Esophagus muscularis mucosa (tissue), 4 donors: ENCODE measurements at regions not wholly inside any gene's neighbourhood (a gene's known extent, or its start where the extent isn't known, plus 50 kb on each side); places are given as distances from the start of the nearest gene placed in this dataset.

ENCODE experiments used
- DNase-seq: peaks from one replicate; pipeline ENCODE4 v3.0.0-alpha.2; 2017; ENCODE audit errors: extremely low spot score
- H3K27ac ChIP-seq, 4 donors: fragments of 200-600 bp; sonication (generic); replicated peaks in 1 of 4; 1 replicate in 3 of 4; 2 replicates in 1 of 4; pipeline ENCODE4 v1.5.1; 2016 to 2019; ENCODE audit warnings: mild to moderate bottlenecking in 1 of 4
- H3K27me3 ChIP-seq, 4 donors: fragments of 200-600 bp; sonication (generic); one replicate each; pipeline versions ENCODE4 v1.5.1 to v1.6.0; 2016 to 2019
- H3K36me3 ChIP-seq, 4 donors: fragments of 200-600 bp; sonication (generic); one replicate each; pipeline ENCODE4 v1.5.1; 2016 to 2019
- H3K4me1 ChIP-seq, 4 donors: fragments of 200-600 bp; sonication (generic); one replicate each; pipeline ENCODE4 v1.5.1; 2016 to 2019
- H3K4me3 ChIP-seq, 4 donors: fragments of 200-600 bp; sonication (generic); 1 replicate in 2 of 4; 2 replicates in 2 of 4; pipeline ENCODE4 v1.5.1; 2016 to 2019; ENCODE audit warnings: mild to moderate bottlenecking in 4 of 4, moderate library complexity in 1 of 4
- H3K9me3 ChIP-seq, 4 donors: fragments of 200-600 bp; sonication (generic); 1 replicate in 3 of 4; 2 replicates in 1 of 4; pipeline ENCODE4 v1.5.1; 2016 to 2019
- CTCF ChIP-seq, 3 experiments: fragments of 200-600 bp in 2 of 3; fragments of 450-650 bp in 1 of 3; sonication (generic) in 2 of 3; IDR thresholded peaks; one replicate each; pipeline ENCODE4 v1.5.1; 2017 to 2019; ENCODE audit warnings: antibody characterized with exemption in 3 of 3, mild to moderate bottlenecking in 2 of 3, moderate library complexity in 1 of 3
- EP300 ChIP-seq: sonication (generic); formaldehyde crosslinking; IDR thresholded peaks from one replicate; pipeline ENCODE4 v1.6.1; 2017; ENCODE audit warnings: antibody characterized with exemption
- POLR2A ChIP-seq: fragments of 450-650 bp; IDR thresholded peaks from one replicate; pipeline ENCODE4 v1.6.1; 2017; ENCODE audit warnings: antibody characterized with exemption, moderate library complexity, mild to moderate bottlenecking, low read depth
- POLR2AphosphoS5 ChIP-seq, 2 donors: sonication (generic); formaldehyde crosslinking; IDR thresholded peaks; one replicate each; pipeline ENCODE4 v1.6.1; 2017; ENCODE audit warnings: antibody characterized with exemption in 2 of 2
- WGBS: methylation state at CpG from one replicate; pipeline ENCODE4 v1.1.5; 2018; 5-methylcytosine and 5-hydroxymethylcytosine counted together
- intact Hi-C: fragments of 100-400 bp; cut with DNase I; formaldehyde crosslinking; loops from one replicate; pipeline ENCODE4 v1.15.1; 2023

- Histone ChIP-seq H3K36me3 (no peaks in the 10 kb centered on the region), H3K4me1 (peaks cover 0 to 29% (median 8%) of the 10 kb centered on the region in 4 donors), H3K9me3 (no peaks in the 10 kb centered on the region), H3K27ac (no peak overlapping the region), H3K4me3 (no peak overlapping the region), H3K27me3 (no peaks in the 10 kb centered on the region)
- WGBS, result 63% methylated on average over 3 of the region's 4 CpGs
- TF ChIP-seq POLR2AphosphoS5 (IDR thresholded peaks at IDR 0.05), result no peak
- TF ChIP-seq POLR2A, result no peak
- TF ChIP-seq EP300, result no peak
- TF ChIP-seq CTCF (IDR thresholded peaks at IDR 0.05), result no peak
- no peak for DNase-seq
- intact Hi-C loops, result no loop called here
Observed at GRCh38 chr5:128764601-128765310, 200.5 kb upstream of the SLC27A6 start.

DNA sequence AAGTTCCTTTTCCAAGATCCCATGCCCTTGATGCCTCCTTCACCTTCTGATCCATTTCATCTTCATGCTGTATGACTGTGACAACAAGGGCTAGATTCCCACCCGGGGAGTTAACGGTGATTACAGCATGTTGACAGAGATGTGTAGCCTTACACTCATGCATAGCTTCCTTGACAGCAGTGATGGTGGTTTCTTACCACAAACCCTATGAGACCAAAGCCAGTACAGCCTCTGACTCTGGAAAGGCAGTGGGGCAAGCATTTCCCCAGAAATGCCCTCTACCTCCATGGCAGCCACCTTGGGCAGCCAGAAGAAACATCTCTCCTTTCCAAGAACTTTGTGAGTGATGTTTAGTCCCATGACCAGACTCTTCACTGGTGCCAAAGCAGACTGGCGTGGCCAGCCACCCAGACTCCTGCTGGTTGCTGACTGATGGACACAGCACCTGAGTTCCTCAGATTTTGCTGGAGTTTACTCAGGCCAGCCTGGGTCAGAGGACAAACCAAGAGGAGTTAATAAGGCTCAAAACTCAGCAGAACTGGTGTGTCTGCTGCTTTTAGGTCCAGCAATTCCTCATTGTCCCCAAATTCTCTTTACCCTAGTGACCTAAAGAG is 199.7 kb upstream of the SLC27A6 start:
- Histone ChIP-seq H3K36me3 (no peaks in the 10 kb centered on the region), H3K27me3 (no peaks in the 10 kb centered on the region), H3K9me3 (no peaks in the 10 kb centered on the region), H3K27ac (no peak overlapping the region), H3K4me3 (no peak overlapping the region), H3K4me1 (peaks cover 0 to 29% (median 8%) of the 10 kb centered on the region in 4 donors)
- no peak for DNase-seq
- 68% methylated on average over 3 of the region's 3 CpGs for WGBS
- TF ChIP-seq EP300, result no peak
- no peak for TF ChIP-seq POLR2A
- no peak for TF ChIP-seq CTCF (IDR thresholded peaks at IDR 0.05)
- no peak for TF ChIP-seq POLR2AphosphoS5 (IDR thresholded peaks at IDR 0.05)
- intact Hi-C loops, result no loop called here

DNA sequence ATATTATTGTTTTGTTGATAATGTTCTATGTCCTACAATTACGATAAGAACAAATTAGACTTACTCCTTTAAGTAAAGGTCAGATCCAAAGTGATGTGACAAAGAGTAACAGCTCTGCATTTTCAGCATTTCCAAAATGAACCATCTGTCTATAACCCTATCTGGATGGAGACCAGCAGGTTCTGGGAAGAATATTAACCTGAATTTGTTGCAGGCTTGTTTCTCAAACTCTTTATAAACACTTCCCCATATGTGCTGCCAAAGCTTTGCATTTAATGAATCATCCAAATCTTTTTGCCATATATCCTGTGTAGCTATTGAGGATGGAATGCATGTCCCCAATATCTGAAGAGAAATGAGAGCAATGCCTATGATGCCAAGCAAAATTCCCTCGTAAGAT is 198.9 kb upstream of the SLC27A6 start:
- TF ChIP-seq POLR2A (no peak), CTCF (IDR thresholded peaks at IDR 0.05) (no peak), EP300 (no peak), POLR2AphosphoS5 (IDR thresholded peaks at IDR 0.05) (no peak)
- intact Hi-C loops, result no loop called here
- peaks cover 0 to 29% (median 8%) of the 10 kb centered on the region in 4 donors for H3K4me1 ChIP-seq
- H3K36me3 ChIP-seq, result no peaks in the 10 kb centered on the region
- no peak overlapping the region for H3K4me3 ChIP-seq
- no peaks in the 10 kb centered on the region for H3K27me3 ChIP-seq
- DNase-seq, result no peak
- WGBS, result 62% methylated on average over 2 of the region's 2 CpGs
- no peaks in the 10 kb centered on the region for H3K9me3 ChIP-seq
- H3K27ac ChIP-seq, result no peak overlapping the region

GRCh38 chr5:128770907-128771306 is 194.4 kb upstream of the SLC27A6 start:
- DNase-seq, result no peak
- TF ChIP-seq POLR2AphosphoS5 (IDR thresholded peaks at IDR 0.05), result no peak
- Histone ChIP-seq H3K36me3 (no peaks in the 10 kb centered on the region), H3K4me3 (no peak overlapping the region), H3K9me3 (no peaks in the 10 kb centered on the region), H3K4me1 (peaks cover 0 to 3% (median 0%) of the 10 kb centered on the region in 4 donors), H3K27ac (no peak overlapping the region), H3K27me3 (no peaks in the 10 kb centered on the region)
- intact Hi-C loops, result no loop called here
- WGBS, result 63% methylated on average over 2 of the region's 2 CpGs

DNA sequence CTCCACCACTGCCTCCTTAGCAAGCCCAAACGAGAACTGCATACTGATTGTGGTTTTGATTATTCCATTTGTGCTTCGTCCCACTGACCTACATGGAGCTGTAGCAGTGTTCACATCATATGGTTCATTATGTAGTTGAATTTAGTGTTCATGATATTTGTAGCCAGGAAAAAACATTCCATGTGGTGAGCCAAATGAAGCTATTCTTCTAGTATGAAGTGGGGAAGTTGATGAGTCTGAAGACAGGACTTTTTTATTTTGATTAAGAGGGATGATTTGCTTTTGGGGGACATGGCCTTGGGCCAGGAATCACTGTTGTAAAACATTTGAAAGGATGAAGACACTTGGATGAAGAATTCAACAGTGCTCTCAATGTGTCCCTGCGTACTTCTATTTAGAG is 192.9 kb upstream of the SLC27A6 start:
- intact Hi-C loops, result no loop called here
- Histone ChIP-seq H3K27ac (no peak overlapping the region), H3K4me3 (no peak overlapping the region), H3K4me1 (no peaks in the 10 kb centered on the region), H3K9me3 (no peaks in the 10 kb centered on the region), H3K36me3 (no peaks in the 10 kb centered on the region), H3K27me3 (no peaks in the 10 kb centered on the region)
- no peak for DNase-seq
- TF ChIP-seq EP300 (no peak), POLR2AphosphoS5 (IDR thresholded peaks at IDR 0.05) (no peak), POLR2A (no peak), CTCF (IDR thresholded peaks at IDR 0.05) (no peak)
- WGBS, result 71% methylated on average over 3 of the region's 3 CpGs
